ENCODE measurements at regions not wholly inside any gene's neighbourhood (a gene's known extent, or its start where the extent isn't known, plus 50 kb on each side); places are given as distances from the start of the nearest gene placed in this dataset.
"Not testable (repeated sequence)": the region's sequence is repeated elsewhere in the genome, so short reads cannot be mapped to it uniquely, and the experiment has no call there.

- no peaks in the 10 kb centered on the region for H3K4me1 ChIP-seq (ENCODE audit: control insufficient read depth in 2 of 2, insufficient read depth in 2 of 2, low read length in 1 of 2)
- H3K9me3 ChIP-seq (ENCODE audit: control insufficient read depth in 2 of 2, insufficient read depth in 1 of 2, low read depth in 1 of 2, low read length in 1 of 2) = peaks cover 0 to 4% of the 10 kb centered on the region in 2 donors
- H3K36me3 ChIP-seq (ENCODE audit: control insufficient read depth in 2 of 2, insufficient read depth in 2 of 2, low read length in 1 of 2) = no peaks in the 10 kb centered on the region
- H3K4me3 ChIP-seq (ENCODE audit: low read depth in 1 of 2, low read length in 2 of 2) = no peak overlapping the region
- H3K27me3 ChIP-seq (ENCODE audit: control insufficient read depth in 1 of 2, insufficient read depth in 2 of 2, low read length in 2 of 2) = no peaks in the 10 kb centered on the region
- H3K27ac ChIP-seq (ENCODE audit: low read depth in 2 of 2, low read length in 1 of 2) = peak overlapping the region in 1 of 2 donors; percentile 70
Measured at GRCh38 chr4:16418814-16419213, 192.5 kb upstream of the TAPT1 start.

- H3K36me3 ChIP-seq (ENCODE audit: control insufficient read depth in 2 of 2, insufficient read depth in 2 of 2, low read length in 1 of 2) = no peaks in the 10 kb centered on the region
- H3K27me3 ChIP-seq (ENCODE audit: control insufficient read depth in 1 of 2, insufficient read depth in 2 of 2, low read length in 2 of 2) = no peaks in the 10 kb centered on the region
- no peaks in the 10 kb centered on the region for H3K4me1 ChIP-seq (ENCODE audit: control insufficient read depth in 2 of 2, insufficient read depth in 2 of 2, low read length in 1 of 2)
- H3K9me3 ChIP-seq (ENCODE audit: control insufficient read depth in 2 of 2, insufficient read depth in 1 of 2, low read depth in 1 of 2, low read length in 1 of 2) = peaks cover 0 to 4% of the 10 kb centered on the region in 2 donors
- WGBS, 2 donors = 72 to 79% methylated on average over 4 of the region's 4 CpGs
- H3K4me3 ChIP-seq (ENCODE audit: low read depth in 1 of 2, low read length in 2 of 2) = no peak overlapping the region
- H3K27ac ChIP-seq (ENCODE audit: low read depth in 2 of 2, low read length in 1 of 2) = no peak overlapping the region
Measured at GRCh38 chr4:16417198-16417597, 190.9 kb upstream of the TAPT1 start.

- peaks cover 0 to 4% of the 10 kb centered on the region in 2 donors for H3K9me3 ChIP-seq (ENCODE audit: control insufficient read depth in 2 of 2, insufficient read depth in 1 of 2, low read depth in 1 of 2, low read length in 1 of 2)
- H3K27me3 ChIP-seq (ENCODE audit: control insufficient read depth in 1 of 2, insufficient read depth in 2 of 2, low read length in 2 of 2) = no peaks in the 10 kb centered on the region
- H3K36me3 ChIP-seq (ENCODE audit: control insufficient read depth in 2 of 2, insufficient read depth in 2 of 2, low read length in 1 of 2) = no peaks in the 10 kb centered on the region
- no peaks in the 10 kb centered on the region for H3K4me1 ChIP-seq (ENCODE audit: control insufficient read depth in 2 of 2, insufficient read depth in 2 of 2, low read length in 1 of 2)
- H3K4me3 ChIP-seq (ENCODE audit: low read depth in 1 of 2, low read length in 2 of 2) = no peak overlapping the region
- no peak overlapping the region for H3K27ac ChIP-seq (ENCODE audit: low read depth in 2 of 2, low read length in 1 of 2)
Measured at GRCh38 chr4:16416601-16417000, 190.3 kb upstream of the TAPT1 start.

GRCh38 chr4:16415751-16416150 lies 189.5 kb upstream of the TAPT1 start:
- H3K27me3 ChIP-seq (ENCODE audit: control insufficient read depth in 1 of 2, insufficient read depth in 2 of 2, low read length in 2 of 2) = no peaks in the 10 kb centered on the region
- no peaks in the 10 kb centered on the region for H3K4me1 ChIP-seq (ENCODE audit: control insufficient read depth in 2 of 2, insufficient read depth in 2 of 2, low read length in 1 of 2)
- no peaks in the 10 kb centered on the region for H3K36me3 ChIP-seq (ENCODE audit: control insufficient read depth in 2 of 2, insufficient read depth in 2 of 2, low read length in 1 of 2)
- H3K4me3 ChIP-seq (ENCODE audit: low read depth in 1 of 2, low read length in 2 of 2) = no peak overlapping the region
- peaks cover 0 to 2% of the 10 kb centered on the region in 2 donors for H3K9me3 ChIP-seq (ENCODE audit: control insufficient read depth in 2 of 2, insufficient read depth in 1 of 2, low read depth in 1 of 2, low read length in 1 of 2)
- no peak overlapping the region for H3K27ac ChIP-seq (ENCODE audit: low read depth in 2 of 2, low read length in 1 of 2)

- Histone ChIP-seq H3K4me1 (ENCODE audit: control insufficient read depth in 2 of 2, insufficient read depth in 2 of 2, low read length in 1 of 2) (no peaks in the 10 kb centered on the region), H3K4me3 (ENCODE audit: low read depth in 1 of 2, low read length in 2 of 2) (no peak overlapping the region), H3K9me3 (ENCODE audit: control insufficient read depth in 2 of 2, insufficient read depth in 1 of 2, low read depth in 1 of 2, low read length in 1 of 2) (no peaks in the 10 kb centered on the region), H3K27ac (ENCODE audit: low read depth in 2 of 2, low read length in 1 of 2) (no peak overlapping the region), H3K27me3 (ENCODE audit: control insufficient read depth in 1 of 2, insufficient read depth in 2 of 2, low read length in 2 of 2) (no peaks in the 10 kb centered on the region), H3K36me3 (ENCODE audit: control insufficient read depth in 2 of 2, insufficient read depth in 2 of 2, low read length in 1 of 2) (no peaks in the 10 kb centered on the region)
- 88 to 89% methylated on average over 10 of the region's 10 CpGs for WGBS, 2 donors
Measured at GRCh38 chr4:16413814-16414555, 187.7 kb upstream of the TAPT1 start.

- Histone ChIP-seq H3K9me3 (ENCODE audit: control insufficient read depth in 2 of 2, insufficient read depth in 1 of 2, low read depth in 1 of 2, low read length in 1 of 2) (no peaks in the 10 kb centered on the region), H3K4me1 (ENCODE audit: control insufficient read depth in 2 of 2, insufficient read depth in 2 of 2, low read length in 1 of 2) (no peaks in the 10 kb centered on the region), H3K27me3 (ENCODE audit: control insufficient read depth in 1 of 2, insufficient read depth in 2 of 2, low read length in 2 of 2) (no peaks in the 10 kb centered on the region), H3K36me3 (ENCODE audit: control insufficient read depth in 2 of 2, insufficient read depth in 2 of 2, low read length in 1 of 2) (no peaks in the 10 kb centered on the region), H3K27ac (ENCODE audit: low read depth in 2 of 2, low read length in 1 of 2) (no peak overlapping the region), H3K4me3 (ENCODE audit: low read depth in 1 of 2, low read length in 2 of 2) (no peak overlapping the region)
- WGBS, 2 donors = 89 to 91% methylated on average over 4 of the region's 4 CpGs
Measured at GRCh38 chr4:16411501-16412085, 185.3 kb upstream of the TAPT1 start.

- not testable (repeated sequence) for H3K9me3 ChIP-seq (ENCODE audit: control insufficient read depth in 2 of 2, insufficient read depth in 1 of 2, low read depth in 1 of 2, low read length in 1 of 2); H3K27me3 ChIP-seq (ENCODE audit: control insufficient read depth in 1 of 2, insufficient read depth in 2 of 2, low read length in 2 of 2); H3K36me3 ChIP-seq (ENCODE audit: control insufficient read depth in 2 of 2, insufficient read depth in 2 of 2, low read length in 1 of 2); H3K4me1 ChIP-seq (ENCODE audit: control insufficient read depth in 2 of 2, insufficient read depth in 2 of 2, low read length in 1 of 2); H3K27ac ChIP-seq (ENCODE audit: low read depth in 2 of 2, low read length in 1 of 2); H3K4me3 ChIP-seq (ENCODE audit: low read depth in 1 of 2, low read length in 2 of 2)
- 91 to 95% methylated on average over 14 to 15 of the region's 32 CpGs for WGBS, 2 donors
Measured at GRCh38 chr4:16393216-16393615, 166.9 kb upstream of the TAPT1 start.

GRCh38 chr4:16391196-16391595 lies 164.9 kb upstream of the TAPT1 start:
- no peaks in the 10 kb centered on the region for H3K9me3 ChIP-seq (ENCODE audit: control insufficient read depth in 2 of 2, insufficient read depth in 1 of 2, low read depth in 1 of 2, low read length in 1 of 2)
- H3K27me3 ChIP-seq (ENCODE audit: control insufficient read depth in 1 of 2, insufficient read depth in 2 of 2, low read length in 2 of 2) = no peaks in the 10 kb centered on the region
- 84 to 87% methylated on average over 3 of the region's 3 CpGs for WGBS, 2 donors
- no peak overlapping the region for H3K4me3 ChIP-seq (ENCODE audit: low read depth in 1 of 2, low read length in 2 of 2)
- H3K27ac ChIP-seq (ENCODE audit: low read depth in 2 of 2, low read length in 1 of 2) = no peak overlapping the region
- no peaks in the 10 kb centered on the region for H3K36me3 ChIP-seq (ENCODE audit: control insufficient read depth in 2 of 2, insufficient read depth in 2 of 2, low read length in 1 of 2)
- H3K4me1 ChIP-seq (ENCODE audit: control insufficient read depth in 2 of 2, insufficient read depth in 2 of 2, low read length in 1 of 2) = no peaks in the 10 kb centered on the region

- Histone ChIP-seq H3K9me3 (ENCODE audit: control insufficient read depth in 2 of 2, insufficient read depth in 1 of 2, low read depth in 1 of 2, low read length in 1 of 2) (no peaks in the 10 kb centered on the region), H3K4me3 (ENCODE audit: low read depth in 1 of 2, low read length in 2 of 2) (no peak overlapping the region), H3K4me1 (ENCODE audit: control insufficient read depth in 2 of 2, insufficient read depth in 2 of 2, low read length in 1 of 2) (no peaks in the 10 kb centered on the region), H3K36me3 (ENCODE audit: control insufficient read depth in 2 of 2, insufficient read depth in 2 of 2, low read length in 1 of 2) (no peaks in the 10 kb centered on the region), H3K27me3 (ENCODE audit: control insufficient read depth in 1 of 2, insufficient read depth in 2 of 2, low read length in 2 of 2) (no peaks in the 10 kb centered on the region), H3K27ac (ENCODE audit: low read depth in 2 of 2, low read length in 1 of 2) (no peak overlapping the region)
- WGBS, 2 donors = 64 to 80% methylated on average over 1 of the region's 1 CpG
Measured at GRCh38 chr4:16387448-16387847, 161.2 kb upstream of the TAPT1 start.

GRCh38 chr4:16386711-16387320 lies 160.5 kb upstream of the TAPT1 start:
- Histone ChIP-seq H3K27ac (ENCODE audit: low read depth in 2 of 2, low read length in 1 of 2) (no peak overlapping the region), H3K4me3 (ENCODE audit: low read depth in 1 of 2, low read length in 2 of 2) (no peak overlapping the region), H3K9me3 (ENCODE audit: control insufficient read depth in 2 of 2, insufficient read depth in 1 of 2, low read depth in 1 of 2, low read length in 1 of 2) (no peaks in the 10 kb centered on the region), H3K36me3 (ENCODE audit: control insufficient read depth in 2 of 2, insufficient read depth in 2 of 2, low read length in 1 of 2) (no peaks in the 10 kb centered on the region), H3K4me1 (ENCODE audit: control insufficient read depth in 2 of 2, insufficient read depth in 2 of 2, low read length in 1 of 2) (no peaks in the 10 kb centered on the region), H3K27me3 (ENCODE audit: control insufficient read depth in 1 of 2, insufficient read depth in 2 of 2, low read length in 2 of 2) (no peaks in the 10 kb centered on the region)

All from esophagus (tissue), 2 donors.